HG03571 (cell line): ENCODE measurements at regions not wholly inside any gene's neighbourhood (a gene's known extent, or its start where the extent isn't known, plus 50 kb on each side); places are given as distances from the start of the nearest gene placed in this dataset.
"Not testable (repeated sequence)": the region's sequence is repeated elsewhere in the genome, so short reads cannot be mapped to it uniquely, and the experiment has no call there.

Experiments
- ATAC-seq: cut with Tn5 transposase; IDR thresholded peaks from one replicate; pipeline ENCODE4 v1.9.1; 2021; ENCODE audit not compliant: unreplicated experiment

- no peak for ATAC-seq
These were observed 258.1 kb upstream of the MCTP2 start for GRCh38 chr15:93973287-93973686.

GRCh38 chr15:93968773-93969172 lies 262.6 kb upstream of the MCTP2 start:
- ATAC-seq: no peak

GRCh38 chr15:93965304-93965908 lies 266.0 kb upstream of the MCTP2 start:
- no peak for ATAC-seq

- no peak for ATAC-seq
These were observed 276.3 kb upstream of the MCTP2 start for GRCh38 chr15:93954985-93955571.

- no peak for ATAC-seq
These were observed 282.6 kb upstream of the MCTP2 start for GRCh38 chr15:93948726-93949125.

- ATAC-seq: no peak
These were observed 287.8 kb upstream of the MCTP2 start for GRCh38 chr15:93943586-93943985.

- no peak for ATAC-seq
These were observed 289.1 kb upstream of the MCTP2 start for GRCh38 chr15:93942269-93942694.

GRCh38 chr15:93941697-93942096 lies 289.7 kb upstream of the MCTP2 start:
- no peak for ATAC-seq

GRCh38 chr15:93940226-93940625 lies 291.1 kb upstream of the MCTP2 start:
- no peak for ATAC-seq

GRCh38 chr15:93932164-93932776 lies 299.1 kb upstream of the MCTP2 start:
- peak; percentile 79 for ATAC-seq

- no peak for ATAC-seq
These were observed 301.8 kb upstream of the MCTP2 start for GRCh38 chr15:93929375-93930094.

GRCh38 chr15:93920204-93920603 lies 311.2 kb upstream of the MCTP2 start:
- no peak for ATAC-seq

- ATAC-seq: not testable (repeated sequence)
These were observed 312.6 kb upstream of the MCTP2 start for GRCh38 chr15:93918801-93919200.

- ATAC-seq: no peak
These were observed 314.2 kb upstream of the MCTP2 start for GRCh38 chr15:93917181-93917580.

GRCh38 chr15:93913871-93914270 lies 317.5 kb upstream of the MCTP2 start:
- ATAC-seq: no peak

- ATAC-seq: no peak
These were observed 318.1 kb upstream of the MCTP2 start for GRCh38 chr15:93913310-93913709.

GRCh38 chr15:93900476-93901400 lies 330.6 kb upstream of the MCTP2 start:
- ATAC-seq: no peak

GRCh38 chr15:93899817-93900216 lies 331.5 kb upstream of the MCTP2 start:
- ATAC-seq: no peak

GRCh38 chr15:93897377-93897776 lies 334.0 kb upstream of the MCTP2 start:
- ATAC-seq: no peak

GRCh38 chr15:93895976-93896770 lies 335.2 kb upstream of the MCTP2 start:
- no peak for ATAC-seq
